Lung (tissue), 11 donors: ENCODE measurements at regions not wholly inside any gene's neighbourhood (a gene's known extent, or its start where the extent isn't known, plus 50 kb on each side); places are given as distances from the start of the nearest gene placed in this dataset.

ENCODE experiments used
- ATAC-seq: fragments of 200-7000 bp; cut with Tn5 transposase; one replicate; pipeline ENCODE4 v1.9.1; 2020; ENCODE audit warnings: moderate number of reproducible peaks; ENCODE audit not compliant: insufficient read depth, low FRiP score
- DNase-seq, 3 donors: peaks; one replicate each; pipeline ENCODE4 v3.0.0-alpha.2; 2013 to 2017
- H3K27ac ChIP-seq, 2 donors: one replicate each; pipeline ENCODE4 v1.5.1; 2013; ENCODE audit warnings: mild to moderate bottlenecking in 2 of 2, moderate library complexity in 2 of 2, control low read depth in 1 of 2, inconsistent platforms in 1 of 2, low read depth in 1 of 2, low read length in 1 of 2
- H3K27me3 ChIP-seq, 3 donors: one replicate each; pipeline ENCODE4 v1.5.1; 2013; ENCODE audit warnings: low read length in 2 of 3; ENCODE audit not compliant: control insufficient read depth in 3 of 3, insufficient read depth in 3 of 3
- H3K36me3 ChIP-seq, 4 donors: one replicate each; pipeline ENCODE4 v1.5.1; 2013; ENCODE audit warnings: low read length in 4 of 4, mild to moderate bottlenecking in 1 of 4, moderate library complexity in 1 of 4; ENCODE audit not compliant: control insufficient read depth in 4 of 4, insufficient read depth in 4 of 4
- H3K4me1 ChIP-seq, 5 donors: one replicate each; pipeline ENCODE4 v1.5.1; 2013; ENCODE audit warnings: low read length in 5 of 5, mild to moderate bottlenecking in 2 of 5, moderate library complexity in 1 of 5; ENCODE audit not compliant: control insufficient read depth in 5 of 5, insufficient read depth in 5 of 5
- H3K4me3 ChIP-seq: one replicate; pipeline ENCODE4 v1.5.1; 2013; ENCODE audit warnings: mild to moderate bottlenecking, control low read depth, moderate library complexity
- H3K9ac ChIP-seq, 2 donors: one replicate each; pipeline ENCODE4 v1.5.1; 2013; ENCODE audit warnings: low read length in 2 of 2, control low read depth in 1 of 2; ENCODE audit not compliant: insufficient read depth in 1 of 2
- H3K9me3 ChIP-seq, 4 donors: one replicate each; pipeline ENCODE4 v1.5.1; 2013; ENCODE audit warnings: low read length in 3 of 4, mild to moderate bottlenecking in 1 of 4, moderate library complexity in 1 of 4; ENCODE audit not compliant: control insufficient read depth in 4 of 4, insufficient read depth in 3 of 4
- CTCF ChIP-seq: IDR thresholded peaks from 2 replicates; pipeline ENCODE4 v1.5.1; 2012; ENCODE audit warnings: mild to moderate bottlenecking; ENCODE audit errors: control extremely low read depth, extremely low read depth
- WGBS, 2 donors: extraction: QIAGEN DNeasy Blood & Tissue Kit; methylation state at CpG; one replicate each; pipeline ENCODE4 v1.1.7; 2013; 5-methylcytosine and 5-hydroxymethylcytosine counted together
- donor health status: control.
- donor health status: control.
- donor health status: Bipolar disorder and iron deficiency.
- donor health status: healthy.
- donor health status: DM: yes; HTN: yes; CAD: no.

- no peaks in the 10 kb centered on the region for H3K4me1 ChIP-seq
- H3K9ac ChIP-seq = no peak overlapping the region
- DNase-seq (no peak), ATAC-seq (no peak)
- no peak overlapping the region for H3K4me3 ChIP-seq
- TF ChIP-seq CTCF = no peak
- H3K27ac ChIP-seq = no peak overlapping the region
- H3K27me3 ChIP-seq = no peaks in the 10 kb centered on the region
- H3K36me3 ChIP-seq = no peaks in the 10 kb centered on the region
- WGBS, 2 donors = 59 to 63% methylated on average over 5 of the region's 5 CpGs
- H3K9me3 ChIP-seq = peaks cover 0 to 1% (median 0%) of the 10 kb centered on the region in 4 donors
Observed at GRCh38 chr7:52897288-52897687, 138.1 kb upstream of the POM121L12 start.

- no peak overlapping the region for H3K9ac ChIP-seq
- H3K27ac ChIP-seq = no peak overlapping the region
- H3K36me3 ChIP-seq = no peaks in the 10 kb centered on the region
- ATAC-seq (no peak), DNase-seq (no peak)
- no peak overlapping the region for H3K4me3 ChIP-seq
- H3K9me3 ChIP-seq = peaks cover 0 to 2% (median 0%) of the 10 kb centered on the region in 4 donors
- 43 to 76% methylated on average over 2 of the region's 2 CpGs for WGBS, 2 donors
- H3K4me1 ChIP-seq = no peaks in the 10 kb centered on the region
- H3K27me3 ChIP-seq = no peaks in the 10 kb centered on the region
- no peak for TF ChIP-seq CTCF
Observed at GRCh38 chr7:52877240-52877639, 158.2 kb upstream of the POM121L12 start.

DNA sequence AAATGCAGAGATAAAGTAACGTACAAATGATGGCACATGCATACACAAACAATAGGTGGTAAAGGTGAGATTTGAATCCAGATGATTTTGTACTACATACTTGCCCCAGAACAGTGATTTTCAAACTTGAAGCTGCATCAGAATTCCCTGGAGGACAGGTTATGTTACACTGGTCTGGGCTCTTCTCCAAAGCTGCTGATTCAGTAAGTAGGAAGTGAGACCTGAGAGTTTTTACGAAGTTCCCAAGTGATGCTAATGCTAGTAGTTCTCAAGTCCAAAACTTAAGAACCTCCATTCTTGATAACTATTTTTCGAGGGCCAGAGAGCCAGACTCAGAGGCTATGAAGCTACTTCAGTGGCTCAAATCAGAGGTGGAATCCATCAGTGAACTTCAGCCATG, 159.0 kb upstream of the POM121L12 start:
- ATAC-seq (no peak), DNase-seq (no peak)
- Histone ChIP-seq H3K27ac (no peak overlapping the region), H3K9me3 (peaks cover 0 to 2% (median 0%) of the 10 kb centered on the region in 4 donors), H3K4me1 (no peaks in the 10 kb centered on the region), H3K36me3 (no peaks in the 10 kb centered on the region), H3K4me3 (no peak overlapping the region), H3K9ac (no peak overlapping the region), H3K27me3 (no peaks in the 10 kb centered on the region)
- TF ChIP-seq CTCF = no peak
- WGBS, 2 donors = 73 to 84% methylated on average over 3 of the region's 3 CpGs

GRCh38 chr7:52863652-52864051, 171.8 kb upstream of the POM121L12 start:
- Histone ChIP-seq H3K36me3 (no peaks in the 10 kb centered on the region), H3K9ac (no peak overlapping the region), H3K4me3 (no peak overlapping the region), H3K4me1 (no peaks in the 10 kb centered on the region), H3K27ac (no peak overlapping the region), H3K9me3 (peaks cover 0 to 14% (median 8%) of the 10 kb centered on the region in 4 donors), H3K27me3 (no peaks in the 10 kb centered on the region)
- ATAC-seq (no peak), DNase-seq (no peak)
- no peak for TF ChIP-seq CTCF
- WGBS, 2 donors = 49% methylated on average over 2 of the region's 2 CpGs
